Neural cell (in vitro differentiated cells): ENCODE measurements at regions not wholly inside any gene's neighbourhood (a gene's known extent, or its start where the extent isn't known, plus 50 kb on each side); places are given as distances from the start of the nearest gene placed in this dataset.

Source experiments
- H2AFZ ChIP-seq: fragments of 200-600, 300-800 bp; sonication (generic), shearing (Covaris generic); 2 replicates; pipeline ENCODE4 v1.6.0; 2014; ENCODE audit warnings: low read depth, mild to moderate bottlenecking, antibody characterized with exemption, low read length, moderate library complexity
- H3F3A ChIP-seq: fragments of 200-600 bp; shearing (Covaris generic); 2 replicates; pipeline ENCODE4 v1.6.1; 2016; ENCODE audit warnings: mild to moderate bottlenecking, moderate library complexity, mixed read lengths, antibody characterized with exemption, low read length; ENCODE audit not compliant: insufficient read depth, poor library complexity, severe bottlenecking
- H3K27ac ChIP-seq: fragments of 200-600, 300-800 bp; sonication (generic), shearing (Covaris generic); 2 replicates; pipeline ENCODE4 v1.5.1; 2014; ENCODE audit warnings: mild to moderate bottlenecking, low read length, moderate library complexity
- H3K27me3 ChIP-seq: fragments of 300-800, 200-600 bp; sonication (generic), shearing (Covaris generic); 2 replicates; pipeline ENCODE4 v1.6.0; 2014; ENCODE audit warnings: mild to moderate bottlenecking, low read depth, low read length, moderate library complexity; ENCODE audit not compliant: insufficient read depth
- H3K36me3 ChIP-seq: fragments of 300-800, 200-600 bp; sonication (generic), shearing (Covaris generic); 2 replicates; pipeline ENCODE4 v1.5.1; 2014; ENCODE audit warnings: mild to moderate bottlenecking, antibody characterized with exemption, low read length, moderate library complexity; ENCODE audit not compliant: insufficient read depth
- H3K4me2 ChIP-seq: fragments of 300-800, 200-600 bp; sonication (generic), shearing (Covaris generic); 2 replicates; pipeline ENCODE4 v1.6.0; 2014; ENCODE audit warnings: mild to moderate bottlenecking, low read length
- H3K4me3 ChIP-seq: fragments of 300-800, 200-600 bp; sonication (generic), shearing (Covaris generic); 2 replicates; pipeline ENCODE4 v1.5.1; 2014; ENCODE audit warnings: mild to moderate bottlenecking, low read length, moderate library complexity
- H3K79me2 ChIP-seq: fragments of 200-600 bp; shearing (Covaris generic); replicated peaks from 2 replicates; pipeline ENCODE4 v1.6.0; 2014; ENCODE audit warnings: mild to moderate bottlenecking, low read length, moderate library complexity; ENCODE audit not compliant: insufficient read depth
- H3K9ac ChIP-seq: fragments of 300-800, 200-600 bp; sonication (generic), shearing (Covaris generic); 2 replicates; pipeline ENCODE4 v1.6.1; 2016; ENCODE audit warnings: mild to moderate bottlenecking, low read length, mixed read lengths
- H3K9me2 ChIP-seq: fragments of 200-600 bp; shearing (Covaris generic); 2 replicates; pipeline ENCODE4 v1.6.1; 2016; ENCODE audit warnings: mild to moderate bottlenecking, low read length, mixed read lengths; ENCODE audit not compliant: insufficient read depth
- H3K9me3 ChIP-seq: fragments of 200-600, 300-800 bp; sonication (generic), shearing (Covaris generic); 2 replicates; pipeline ENCODE4 v1.6.1; 2016; ENCODE audit warnings: mild to moderate bottlenecking, mixed run types, low read length, moderate library complexity, mixed read lengths
- H4K20me1 ChIP-seq: fragments of 200-600 bp; shearing (Covaris generic); 2 replicates; pipeline ENCODE4 v1.6.1; 2016; ENCODE audit warnings: mild to moderate bottlenecking, mixed run types; ENCODE audit not compliant: insufficient read depth
- CTCF ChIP-seq: fragments of 450-650 bp; IDR thresholded peaks from 2 replicates; pipeline ENCODE4 v1.5.1; 2014; ENCODE audit warnings: antibody characterized with exemption, mild to moderate bottlenecking, moderate library complexity; ENCODE audit not compliant: poor library complexity, severe bottlenecking
- EP300 ChIP-seq: fragments of 450-650 bp; conservative IDR thresholded peaks from 2 replicates; pipeline ENCODE4 v1.6.1; 2014; ENCODE audit warnings: antibody characterized with exemption, mild to moderate bottlenecking, moderate library complexity; ENCODE audit not compliant: poor library complexity, severe bottlenecking
- EZH2 ChIP-seq: fragments of 200-600, 300-800 bp; shearing (Covaris generic), sonication (generic); IDR thresholded peaks from 2 replicates; pipeline ENCODE4 v1.6.1; 2014; ENCODE audit warnings: antibody characterized with exemption, low read length, borderline replicate concordance, mild to moderate bottlenecking; ENCODE audit not compliant: insufficient read depth, poor library complexity, severe bottlenecking
- MXI1 ChIP-seq: fragments of 450-650 bp; conservative IDR thresholded peaks from 2 replicates; pipeline ENCODE4 v1.6.1; 2014; ENCODE audit warnings: antibody characterized with exemption, mild to moderate bottlenecking; ENCODE audit not compliant: poor library complexity, severe bottlenecking
- POLR2AphosphoS5 ChIP-seq: IDR thresholded peaks from 2 replicates; pipeline ENCODE4 v1.6.1; 2012
- RAD21 ChIP-seq: fragments of 450-650 bp; conservative IDR thresholded peaks from 2 replicates; pipeline ENCODE4 v1.6.1; 2014; ENCODE audit warnings: antibody characterized with exemption, mild to moderate bottlenecking, moderate library complexity
- REST ChIP-seq: IDR thresholded peaks from 2 replicates; pipeline ENCODE4 v1.6.1; 2012; ENCODE audit warnings: borderline replicate concordance
- SMC3 ChIP-seq: fragments of 450-650 bp; conservative IDR thresholded peaks from 2 replicates; pipeline ENCODE4 v1.6.1; 2014; ENCODE audit warnings: antibody characterized with exemption, mild to moderate bottlenecking, moderate library complexity; ENCODE audit not compliant: poor library complexity
- TAF1 ChIP-seq: IDR thresholded peaks from 2 replicates; pipeline ENCODE4 v1.6.1; 2012; ENCODE audit warnings: low read depth

- Histone ChIP-seq H4K20me1 (no peaks in the 10 kb centered on the region), H3K9me2 (no peaks in the 10 kb centered on the region), H3K79me2 (no peaks in the 10 kb centered on the region), H3K9ac (no peak overlapping the region), H3K27ac (no peak overlapping the region), H2AFZ (no peak overlapping the region), H3F3A (no peaks in the 10 kb centered on the region), H3K4me2 (no peak overlapping the region), H3K36me3 (no peaks in the 10 kb centered on the region), H3K4me3 (no peak overlapping the region), H3K27me3 (no peaks in the 10 kb centered on the region), H3K9me3 (no peaks in the 10 kb centered on the region)
- TF ChIP-seq EP300 (no peak), REST (no peak), CTCF (no peak), MXI1 (no peak), TAF1 (no peak), EZH2 (no peak), POLR2AphosphoS5 (no peak), RAD21 (no peak), SMC3 (no peak)
Observed at GRCh38 chr13:104099750-104100149, 1033.5 kb upstream of the SLC10A2 start.

DNA sequence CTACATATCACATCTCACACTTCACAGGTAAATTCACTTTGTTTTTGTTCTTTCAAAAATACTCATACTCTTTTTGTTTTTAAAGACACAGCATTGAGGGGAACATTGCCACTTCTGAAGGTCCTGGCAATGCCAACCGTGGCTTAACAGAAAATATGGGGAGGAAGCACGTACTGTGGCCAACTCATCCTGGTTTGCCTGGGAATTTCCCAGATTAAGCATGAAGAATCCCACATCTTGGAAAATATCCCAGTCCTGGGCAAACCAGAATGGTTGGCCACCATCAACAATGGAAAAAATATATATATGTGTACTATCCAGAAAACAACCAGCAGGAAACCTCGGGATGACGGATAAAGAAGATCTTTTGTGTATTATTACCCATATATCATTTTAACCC lies 1032.2 kb upstream of the SLC10A2 start:
- Histone ChIP-seq H3K4me2 (no peak overlapping the region), H4K20me1 (no peaks in the 10 kb centered on the region), H3K36me3 (no peaks in the 10 kb centered on the region), H3K79me2 (no peaks in the 10 kb centered on the region), H3K9me2 (no peaks in the 10 kb centered on the region), H3K9me3 (no peaks in the 10 kb centered on the region), H3K4me3 (no peak overlapping the region), H2AFZ (no peak overlapping the region), H3F3A (no peaks in the 10 kb centered on the region), H3K27me3 (no peaks in the 10 kb centered on the region), H3K9ac (no peak overlapping the region), H3K27ac (no peak overlapping the region)
- TF ChIP-seq POLR2AphosphoS5, result no peak
- no peak for TF ChIP-seq CTCF
- no peak for TF ChIP-seq REST
- TF ChIP-seq SMC3, result no peak
